ENCODE measurements at regions not wholly inside any gene's neighbourhood (a gene's known extent, or its start where the extent isn't known, plus 50 kb on each side); places are given as distances from the start of the nearest gene placed in this dataset.

- Histone ChIP-seq H3K4me2 (no peak overlapping the region), H3K27me3 (ENCODE audit: insufficient read depth, low read depth) (no peaks in the 10 kb centered on the region), H3K27ac (no peak overlapping the region), H3K36me3 (ENCODE audit: insufficient read depth) (no peaks in the 10 kb centered on the region), H4K20me1 (ENCODE audit: insufficient read depth) (no peaks in the 10 kb centered on the region), H3K4me1 (ENCODE audit: low read depth, poor library complexity, severe bottlenecking) (no peaks in the 10 kb centered on the region), H2AFZ (ENCODE audit: low read depth) (no peak overlapping the region), H3K9ac (no peak overlapping the region), H3K4me3 (IDR thresholded peaks at IDR 0.05; ENCODE audit: insufficient read depth, low read depth, low read length) (no peak overlapping the region), H3K79me2 (ENCODE audit: insufficient read depth, low read depth) (no peaks in the 10 kb centered on the region)
- no peak for TF ChIP-seq CTCF (conservative IDR thresholded peaks at IDR 0.05; ENCODE audit: low read depth, low read length)
Observed at GRCh38 chr17:77700165-77700881, 258.2 kb upstream of the TNRC6C start.

- H3K4me1 ChIP-seq (ENCODE audit: low read depth, poor library complexity, severe bottlenecking), result no peaks in the 10 kb centered on the region
- H3K4me3 ChIP-seq (IDR thresholded peaks at IDR 0.05; ENCODE audit: insufficient read depth, low read depth, low read length), result no peak overlapping the region
- no peak overlapping the region for H3K27ac ChIP-seq
- H2AFZ ChIP-seq (ENCODE audit: low read depth), result no peak overlapping the region
- no peak overlapping the region for H3K9ac ChIP-seq
- no peaks in the 10 kb centered on the region for H3K79me2 ChIP-seq (ENCODE audit: insufficient read depth, low read depth)
- TF ChIP-seq CTCF (conservative IDR thresholded peaks at IDR 0.05; ENCODE audit: low read depth, low read length), result no peak
- H3K27me3 ChIP-seq (ENCODE audit: insufficient read depth, low read depth), result no peaks in the 10 kb centered on the region
- no peaks in the 10 kb centered on the region for H3K36me3 ChIP-seq (ENCODE audit: insufficient read depth)
- no peak overlapping the region for H3K4me2 ChIP-seq
- H4K20me1 ChIP-seq (ENCODE audit: insufficient read depth), result no peaks in the 10 kb centered on the region
Observed at GRCh38 chr17:77701996-77702395, 256.5 kb upstream of the TNRC6C start.

- Histone ChIP-seq H3K4me2 (no peak overlapping the region), H3K4me3 (IDR thresholded peaks at IDR 0.05; ENCODE audit: insufficient read depth, low read depth, low read length) (no peak overlapping the region), H4K20me1 (ENCODE audit: insufficient read depth) (no peaks in the 10 kb centered on the region), H3K36me3 (ENCODE audit: insufficient read depth) (no peaks in the 10 kb centered on the region), H3K79me2 (ENCODE audit: insufficient read depth, low read depth) (no peaks in the 10 kb centered on the region), H3K27ac (no peak overlapping the region), H3K4me1 (ENCODE audit: low read depth, poor library complexity, severe bottlenecking) (no peaks in the 10 kb centered on the region), H2AFZ (ENCODE audit: low read depth) (no peak overlapping the region), H3K9ac (no peak overlapping the region), H3K27me3 (ENCODE audit: insufficient read depth, low read depth) (no peaks in the 10 kb centered on the region)
- no peak for TF ChIP-seq CTCF (conservative IDR thresholded peaks at IDR 0.05; ENCODE audit: low read depth, low read length)
Observed at GRCh38 chr17:77704048-77704815, 254.3 kb upstream of the TNRC6C start.

- Histone ChIP-seq H3K79me2 (ENCODE audit: insufficient read depth, low read depth) (no peaks in the 10 kb centered on the region), H3K36me3 (ENCODE audit: insufficient read depth) (no peaks in the 10 kb centered on the region), H3K4me3 (IDR thresholded peaks at IDR 0.05; ENCODE audit: insufficient read depth, low read depth, low read length) (no peak overlapping the region), H3K4me1 (ENCODE audit: low read depth, poor library complexity, severe bottlenecking) (no peaks in the 10 kb centered on the region), H3K9ac (no peak overlapping the region), H3K27ac (no peak overlapping the region), H3K4me2 (no peak overlapping the region), H4K20me1 (ENCODE audit: insufficient read depth) (no peaks in the 10 kb centered on the region), H3K27me3 (ENCODE audit: insufficient read depth, low read depth) (no peaks in the 10 kb centered on the region), H2AFZ (ENCODE audit: low read depth) (no peak overlapping the region)
- TF ChIP-seq CTCF (conservative IDR thresholded peaks at IDR 0.05; ENCODE audit: low read depth, low read length), result no peak
Observed at GRCh38 chr17:77706938-77707337, 251.6 kb upstream of the TNRC6C start.
